Lung (tissue), 11 donors: ENCODE measurements at regions not wholly inside any gene's neighbourhood (a gene's known extent, or its start where the extent isn't known, plus 50 kb on each side); places are given as distances from the start of the nearest gene placed in this dataset.

Experiments used
- ATAC-seq: fragments of 200-7000 bp; cut with Tn5 transposase; one replicate; pipeline ENCODE4 v1.9.1; 2020; ENCODE audit warnings: moderate number of reproducible peaks; ENCODE audit not compliant: insufficient read depth, low FRiP score
- DNase-seq, 3 donors: peaks; one replicate each; pipeline ENCODE4 v3.0.0-alpha.2; 2013 to 2017
- H3K27ac ChIP-seq, 2 donors: one replicate each; pipeline ENCODE4 v1.5.1; 2013; ENCODE audit warnings: mild to moderate bottlenecking in 2 of 2, moderate library complexity in 2 of 2, control low read depth in 1 of 2, inconsistent platforms in 1 of 2, low read depth in 1 of 2, low read length in 1 of 2
- H3K27me3 ChIP-seq, 3 donors: one replicate each; pipeline ENCODE4 v1.5.1; 2013; ENCODE audit warnings: low read length in 2 of 3; ENCODE audit not compliant: control insufficient read depth in 3 of 3, insufficient read depth in 3 of 3
- H3K36me3 ChIP-seq, 4 donors: one replicate each; pipeline ENCODE4 v1.5.1; 2013; ENCODE audit warnings: low read length in 4 of 4, mild to moderate bottlenecking in 1 of 4, moderate library complexity in 1 of 4; ENCODE audit not compliant: control insufficient read depth in 4 of 4, insufficient read depth in 4 of 4
- H3K4me1 ChIP-seq, 5 donors: one replicate each; pipeline ENCODE4 v1.5.1; 2013; ENCODE audit warnings: low read length in 5 of 5, mild to moderate bottlenecking in 2 of 5, moderate library complexity in 1 of 5; ENCODE audit not compliant: control insufficient read depth in 5 of 5, insufficient read depth in 5 of 5
- H3K4me3 ChIP-seq: one replicate; pipeline ENCODE4 v1.5.1; 2013; ENCODE audit warnings: mild to moderate bottlenecking, control low read depth, moderate library complexity
- H3K9ac ChIP-seq, 2 donors: one replicate each; pipeline ENCODE4 v1.5.1; 2013; ENCODE audit warnings: low read length in 2 of 2, control low read depth in 1 of 2; ENCODE audit not compliant: insufficient read depth in 1 of 2
- H3K9me3 ChIP-seq, 4 donors: one replicate each; pipeline ENCODE4 v1.5.1; 2013; ENCODE audit warnings: low read length in 3 of 4, mild to moderate bottlenecking in 1 of 4, moderate library complexity in 1 of 4; ENCODE audit not compliant: control insufficient read depth in 4 of 4, insufficient read depth in 3 of 4
- CTCF ChIP-seq: IDR thresholded peaks from 2 replicates; pipeline ENCODE4 v1.5.1; 2012; ENCODE audit warnings: mild to moderate bottlenecking; ENCODE audit errors: control extremely low read depth, extremely low read depth
- WGBS, 2 donors: extraction: QIAGEN DNeasy Blood & Tissue Kit; methylation state at CpG; one replicate each; pipeline ENCODE4 v1.1.7; 2013; 5-methylcytosine and 5-hydroxymethylcytosine counted together
- donor health status: control.
- donor health status: control.
- donor health status: Bipolar disorder and iron deficiency.
- donor health status: healthy.
- donor health status: DM: yes; HTN: yes; CAD: no.

- DNase-seq: no peak
- H3K4me1 ChIP-seq: peaks cover 0 to 1% (median 0%) of the 10 kb centered on the region in 5 donors
- no peak overlapping the region for H3K27ac ChIP-seq
- TF ChIP-seq CTCF: no peak
- ATAC-seq: no peak
- no peak overlapping the region for H3K9ac ChIP-seq
- H3K9me3 ChIP-seq: no peaks in the 10 kb centered on the region
- no peaks in the 10 kb centered on the region for H3K27me3 ChIP-seq
- WGBS, 2 donors: 73 to 93% methylated on average over 1 of the region's 1 CpG
- H3K4me3 ChIP-seq: no peak overlapping the region
- H3K36me3 ChIP-seq: no peaks in the 10 kb centered on the region
Measured at GRCh38 chr2:59957504-59957903, 596.0 kb downstream of the BCL11A start.

- H3K4me1 ChIP-seq: no peaks in the 10 kb centered on the region
- H3K9me3 ChIP-seq: no peaks in the 10 kb centered on the region
- no peak overlapping the region for H3K27ac ChIP-seq
- H3K4me3 ChIP-seq: no peak overlapping the region
- no peaks in the 10 kb centered on the region for H3K36me3 ChIP-seq
- no peak for TF ChIP-seq CTCF
- ATAC-seq: no peak
- no peak overlapping the region for H3K9ac ChIP-seq
- no peaks in the 10 kb centered on the region for H3K27me3 ChIP-seq
- WGBS, 2 donors: 36 to 72% methylated on average over 4 of the region's 4 CpGs
- no peak for DNase-seq
Measured at GRCh38 chr2:59956981-59957380, 596.5 kb downstream of the BCL11A start.

- Histone ChIP-seq H3K4me1 (no peaks in the 10 kb centered on the region), H3K27me3 (no peaks in the 10 kb centered on the region), H3K4me3 (no peak overlapping the region), H3K27ac (no peak overlapping the region), H3K36me3 (no peaks in the 10 kb centered on the region), H3K9me3 (no peaks in the 10 kb centered on the region), H3K9ac (no peak overlapping the region)
- 70 to 75% methylated on average over 10 of the region's 10 CpGs for WGBS, 2 donors
- no peak for ATAC-seq
- DNase-seq: no peak
- TF ChIP-seq CTCF: no peak
Measured at GRCh38 chr2:59947917-59948541, 605.4 kb downstream of the BCL11A start.

- DNase-seq (no peak), ATAC-seq (no peak)
- no peaks in the 10 kb centered on the region for H3K4me1 ChIP-seq
- H3K27ac ChIP-seq: no peak overlapping the region
- 66 to 71% methylated on average over 3 of the region's 3 CpGs for WGBS, 2 donors
- no peak overlapping the region for H3K4me3 ChIP-seq
- H3K9me3 ChIP-seq: no peaks in the 10 kb centered on the region
- no peaks in the 10 kb centered on the region for H3K27me3 ChIP-seq
- no peak overlapping the region for H3K9ac ChIP-seq
- no peak for TF ChIP-seq CTCF
- H3K36me3 ChIP-seq: no peaks in the 10 kb centered on the region
Measured at GRCh38 chr2:59947209-59947608, 606.2 kb downstream of the BCL11A start.
